ENCODE measurements at regions not wholly inside any gene's neighbourhood (a gene's known extent, or its start where the extent isn't known, plus 50 kb on each side); places are given as distances from the start of the nearest gene placed in this dataset.
A peak's percentile ranks its signal among the peaks of the same experiment; 100 is the strongest.

DNA sequence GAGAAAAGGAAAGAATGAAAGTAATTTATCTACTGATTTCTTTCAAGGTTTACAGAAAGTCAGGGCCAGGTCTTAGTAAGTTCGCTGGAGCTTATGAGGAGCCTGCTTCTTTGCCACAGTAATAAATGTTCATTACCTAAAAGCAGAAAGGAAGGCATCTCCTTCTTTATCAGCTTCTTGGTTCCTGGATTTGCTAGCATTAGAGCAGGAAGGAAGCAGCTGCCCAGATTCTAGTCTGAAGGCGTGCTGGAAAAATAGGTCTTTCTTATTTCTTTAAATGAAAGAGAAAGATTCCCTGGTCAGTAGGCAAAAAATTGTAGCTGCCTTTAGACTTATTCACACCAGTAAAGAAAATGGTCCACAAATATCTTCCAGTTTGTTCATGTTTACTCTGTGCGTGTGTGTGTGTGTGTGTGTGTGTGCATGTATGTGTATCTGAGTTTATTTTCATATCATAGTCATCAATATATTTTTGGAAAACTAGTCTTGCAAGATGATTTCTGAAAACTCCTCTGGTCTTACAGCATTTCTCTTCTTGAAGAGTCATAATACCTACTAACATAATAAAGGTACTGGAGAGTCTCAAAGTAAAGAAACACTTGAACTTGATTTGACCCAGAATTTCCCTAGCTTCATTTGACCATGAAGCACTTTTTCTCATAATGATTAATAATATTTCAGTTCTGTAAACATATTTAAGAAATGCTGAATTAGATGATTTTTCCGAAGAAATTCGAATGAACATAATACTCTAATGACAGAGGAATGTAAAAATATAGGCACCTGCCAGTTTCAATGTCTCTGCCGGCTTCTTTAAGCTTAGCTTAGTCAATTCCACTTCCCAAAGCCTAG, 255.3 kb upstream of the ZPLD1 start:
- Histone ChIP-seq H3K27me3 (ENCODE audit: control insufficient read depth in 4 of 4, insufficient read depth in 4 of 4, low read length in 3 of 4) (no peaks in the 10 kb centered on the region), H3K27ac (ENCODE audit: low read depth in 1 of 2, low read length in 2 of 2) (peak overlapping the region; percentile 72 to 79), H3K4me3 (ENCODE audit: low read depth in 1 of 3, low read length in 3 of 3) (no peak overlapping the region), H3K4me1 (ENCODE audit: control insufficient read depth in 4 of 4, insufficient read depth in 4 of 4, low read length in 3 of 4) (peaks cover 4 to 35% (median 31%) of the 10 kb centered on the region in 4 donors), H3K9me3 (ENCODE audit: control insufficient read depth in 4 of 4, low read length in 3 of 4) (no peaks in the 10 kb centered on the region), H3K9ac (ENCODE audit: low read depth in 1 of 2, low read length in 2 of 2) (peak overlapping the region in 1 of 2 donors; percentile 36), H3K36me3 (ENCODE audit: control insufficient read depth in 4 of 4, insufficient read depth in 3 of 4, low read depth in 1 of 4, low read length in 3 of 4) (no peaks in the 10 kb centered on the region)
- WGBS = 66% methylated on average over 6 of the region's 6 CpGs
- TF ChIP-seq FOXA1 (IDR thresholded peaks at IDR 0.05) = no peak
- TF ChIP-seq NR2F2 (IDR thresholded peaks at IDR 0.05) = no peak
- TF ChIP-seq FOXA2 (IDR thresholded peaks at IDR 0.05) = no peak
- no peak for TF ChIP-seq HNF4A (conservative IDR thresholded peaks at IDR 0.05)
- TF ChIP-seq, protein P1, sequence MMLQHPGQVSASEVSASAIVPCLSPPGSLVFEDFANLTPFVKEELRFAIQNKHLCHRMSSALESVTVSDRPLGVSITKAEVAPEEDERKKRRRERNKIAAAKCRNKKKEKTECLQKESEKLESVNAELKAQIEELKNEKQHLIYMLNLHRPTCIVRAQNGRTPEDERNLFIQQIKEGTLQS (IDR thresholded peaks at IDR 0.05) = no peak
- TF ChIP-seq HNF4G (IDR thresholded peaks at IDR 0.05) = no peak
- no peak for TF ChIP-seq TAF1 (conservative IDR thresholded peaks at IDR 0.05)
- DNase-seq (ENCODE audit: low spot score) = no peak

DNA sequence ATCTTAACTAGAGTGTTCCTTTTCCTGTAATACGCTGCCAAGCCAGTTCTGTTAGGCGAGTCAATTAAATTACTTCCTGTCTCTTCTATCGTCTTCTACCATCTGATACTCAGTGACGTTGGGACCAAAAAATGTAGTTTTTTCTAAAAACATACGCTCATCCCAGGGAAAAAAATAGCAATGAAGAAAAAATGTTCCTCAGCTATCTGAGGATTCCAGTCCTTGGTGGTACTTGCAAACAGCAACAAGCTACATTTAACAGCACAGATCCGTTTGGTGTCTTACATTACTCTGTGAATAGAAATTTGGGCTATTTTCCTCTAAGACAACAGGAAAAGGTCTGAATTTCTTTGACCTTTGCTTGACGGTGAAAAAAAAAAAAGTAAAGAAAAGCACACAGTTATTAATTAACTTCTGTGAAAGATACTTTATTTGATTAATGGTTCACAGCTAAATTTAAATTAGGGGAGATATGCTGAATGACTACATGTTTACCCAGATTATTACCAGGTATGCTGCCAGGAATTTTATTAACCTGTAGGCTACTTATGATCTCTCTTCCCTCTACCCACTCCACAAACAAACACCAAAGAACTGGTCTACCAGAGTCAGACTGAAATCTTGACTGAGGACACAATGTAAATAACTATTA, 254.4 kb upstream of the ZPLD1 start:
- peaks cover 4 to 35% (median 31%) of the 10 kb centered on the region in 4 donors for H3K4me1 ChIP-seq (ENCODE audit: control insufficient read depth in 4 of 4, insufficient read depth in 4 of 4, low read length in 3 of 4)
- 20% methylated on average over 7 of the region's 7 CpGs for WGBS
- peak overlapping the region; percentile 72 to 79 for H3K27ac ChIP-seq (ENCODE audit: low read depth in 1 of 2, low read length in 2 of 2)
- DNase-seq (ENCODE audit: low spot score) = no peak
- no peaks in the 10 kb centered on the region for H3K27me3 ChIP-seq (ENCODE audit: control insufficient read depth in 4 of 4, insufficient read depth in 4 of 4, low read length in 3 of 4)
- no peak overlapping the region for H3K4me3 ChIP-seq (ENCODE audit: low read depth in 1 of 3, low read length in 3 of 3)
- H3K36me3 ChIP-seq (ENCODE audit: control insufficient read depth in 4 of 4, insufficient read depth in 3 of 4, low read depth in 1 of 4, low read length in 3 of 4) = no peaks in the 10 kb centered on the region
- peak overlapping the region in 1 of 2 donors; percentile 36 for H3K9ac ChIP-seq (ENCODE audit: low read depth in 1 of 2, low read length in 2 of 2)
- H3K9me3 ChIP-seq (ENCODE audit: control insufficient read depth in 4 of 4, low read length in 3 of 4) = no peaks in the 10 kb centered on the region
- TF ChIP-seq RAD21 (IDR thresholded peaks at IDR 0.05) (peak in 1 of 2 donors; percentile 25), MAX (IDR thresholded peaks at IDR 0.05) (no peak), SP1 (IDR thresholded peaks at IDR 0.05) (peak; percentile 32), EGR1 (IDR thresholded peaks at IDR 0.05; ENCODE audit: low read depth in 2 of 2) (no peak), GABPA (IDR thresholded peaks at IDR 0.05 in 1 of 2, conservative IDR thresholded peaks at IDR 0.05 in 1 of 2) (peak in 1 of 2 donors; percentile 19), NR2F2 (IDR thresholded peaks at IDR 0.05) (peak; percentile 61), FOXA1 (IDR thresholded peaks at IDR 0.05) (no peak), HNF4A (conservative IDR thresholded peaks at IDR 0.05) (peak; percentile 24 to 25), CTCF (IDR thresholded peaks at IDR 0.05; ENCODE audit: low read depth, low read length, missing input control) (no peak), ZBTB33 (IDR thresholded peaks at IDR 0.05) (no peak), RXRA (IDR thresholded peaks at IDR 0.05) (peak in 1 of 2 donors; percentile 40), FOXA2 (IDR thresholded peaks at IDR 0.05) (peak; percentile 34), JUND (IDR thresholded peaks at IDR 0.05) (peak; percentile 54 to 58), HNF4G (IDR thresholded peaks at IDR 0.05) (no peak)
- TF ChIP-seq, protein P1 (IDR thresholded peaks at IDR 0.05) = no peak
- TF ChIP-seq, protein P2, sequence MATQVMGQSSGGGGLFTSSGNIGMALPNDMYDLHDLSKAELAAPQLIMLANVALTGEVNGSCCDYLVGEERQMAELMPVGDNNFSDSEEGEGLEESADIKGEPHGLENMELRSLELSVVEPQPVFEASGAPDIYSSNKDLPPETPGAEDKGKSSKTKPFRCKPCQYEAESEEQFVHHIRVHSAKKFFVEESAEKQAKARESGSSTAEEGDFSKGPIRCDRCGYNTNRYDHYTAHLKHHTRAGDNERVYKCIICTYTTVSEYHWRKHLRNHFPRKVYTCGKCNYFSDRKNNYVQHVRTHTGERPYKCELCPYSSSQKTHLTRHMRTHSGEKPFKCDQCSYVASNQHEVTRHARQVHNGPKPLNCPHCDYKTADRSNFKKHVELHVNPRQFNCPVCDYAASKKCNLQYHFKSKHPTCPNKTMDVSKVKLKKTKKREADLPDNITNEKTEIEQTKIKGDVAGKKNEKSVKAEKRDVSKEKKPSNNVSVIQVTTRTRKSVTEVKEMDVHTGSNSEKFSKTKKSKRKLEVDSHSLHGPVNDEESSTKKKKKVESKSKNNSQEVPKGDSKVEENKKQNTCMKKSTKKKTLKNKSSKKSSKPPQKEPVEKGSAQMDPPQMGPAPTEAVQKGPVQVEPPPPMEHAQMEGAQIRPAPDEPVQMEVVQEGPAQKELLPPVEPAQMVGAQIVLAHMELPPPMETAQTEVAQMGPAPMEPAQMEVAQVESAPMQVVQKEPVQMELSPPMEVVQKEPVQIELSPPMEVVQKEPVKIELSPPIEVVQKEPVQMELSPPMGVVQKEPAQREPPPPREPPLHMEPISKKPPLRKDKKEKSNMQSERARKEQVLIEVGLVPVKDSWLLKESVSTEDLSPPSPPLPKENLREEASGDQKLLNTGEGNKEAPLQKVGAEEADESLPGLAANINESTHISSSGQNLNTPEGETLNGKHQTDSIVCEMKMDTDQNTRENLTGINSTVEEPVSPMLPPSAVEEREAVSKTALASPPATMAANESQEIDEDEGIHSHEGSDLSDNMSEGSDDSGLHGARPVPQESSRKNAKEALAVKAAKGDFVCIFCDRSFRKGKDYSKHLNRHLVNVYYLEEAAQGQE (IDR thresholded peaks at IDR 0.05) = peak; percentile 41
